ENCODE measurements at regions not wholly inside any gene's neighbourhood (a gene's known extent, or its start where the extent isn't known, plus 50 kb on each side); places are given as distances from the start of the nearest gene placed in this dataset.
"Not testable (repeated sequence)": the region's sequence is repeated elsewhere in the genome, so short reads cannot be mapped to it uniquely, and the experiment has no call there.

- no peaks in the 10 kb centered on the region for H3K36me3 ChIP-seq
- no peaks in the 10 kb centered on the region for H3K4me1 ChIP-seq (ENCODE audit: insufficient read depth)
- H3K27me3 ChIP-seq = no peaks in the 10 kb centered on the region
- TF ChIP-seq CTCF (IDR thresholded peaks at IDR 0.05) = no peak
- TF ChIP-seq POLR2A (IDR thresholded peaks at IDR 0.05) = no peak
- no peak for TF ChIP-seq EP300 (IDR thresholded peaks at IDR 0.05)
- no peak overlapping the region for H3K27ac ChIP-seq
- WGBS, 3 donors = 73 to 85% (median 76%) methylated on average over 2 of the region's 2 CpGs
- H3K4me3 ChIP-seq = no peak overlapping the region
- DNase-seq = no peak
- intact Hi-C loops (cut with DNase I) = no loop called here
- H3K9me3 ChIP-seq = no peaks in the 10 kb centered on the region
Observed at GRCh38 chr6:14388371-14388770, 270.8 kb downstream of the CD83 start.

- WGBS, 3 donors = 86 to 100% (median 91%) methylated on average over 2 of the region's 2 CpGs
- H3K4me1 ChIP-seq (ENCODE audit: insufficient read depth); intact Hi-C loops (cut with DNase I); H3K27ac ChIP-seq; H3K9me3 ChIP-seq; H3K36me3 ChIP-seq; H3K27me3 ChIP-seq; DNase-seq; H3K4me3 ChIP-seq: not testable (repeated sequence)
Observed at GRCh38 chr6:14389776-14390175, 272.2 kb downstream of the CD83 start.

- DNase-seq = no peak
- no peak overlapping the region for H3K27ac ChIP-seq
- 20 to 35% (median 33%) methylated on average over 2 of the region's 2 CpGs for WGBS, 3 donors
- no peaks in the 10 kb centered on the region for H3K9me3 ChIP-seq
- H3K27me3 ChIP-seq = no peaks in the 10 kb centered on the region
- H3K36me3 ChIP-seq = no peaks in the 10 kb centered on the region
- no peaks in the 10 kb centered on the region for H3K4me1 ChIP-seq (ENCODE audit: insufficient read depth)
- intact Hi-C loops (cut with DNase I) = no loop called here
- no peak overlapping the region for H3K4me3 ChIP-seq
- TF ChIP-seq POLR2A (IDR thresholded peaks at IDR 0.05) (no peak), CTCF (IDR thresholded peaks at IDR 0.05) (no peak), EP300 (IDR thresholded peaks at IDR 0.05) (no peak)
Observed at GRCh38 chr6:14390805-14391204, 273.2 kb downstream of the CD83 start.

- H3K36me3 ChIP-seq = no peaks in the 10 kb centered on the region
- intact Hi-C loops (cut with DNase I) = no loop called here
- no peak for TF ChIP-seq EP300 (IDR thresholded peaks at IDR 0.05)
- TF ChIP-seq POLR2A (IDR thresholded peaks at IDR 0.05) = no peak
- no peak for TF ChIP-seq CTCF (IDR thresholded peaks at IDR 0.05)
- WGBS, 3 donors = 64 to 88% (median 80%) methylated on average over 4 of the region's 4 CpGs
- no peak overlapping the region for H3K27ac ChIP-seq
- DNase-seq = no peak
- no peaks in the 10 kb centered on the region for H3K4me1 ChIP-seq (ENCODE audit: insufficient read depth)
- H3K9me3 ChIP-seq = no peaks in the 10 kb centered on the region
- no peak overlapping the region for H3K4me3 ChIP-seq
- H3K27me3 ChIP-seq = no peaks in the 10 kb centered on the region
Observed at GRCh38 chr6:14393910-14394309, 276.3 kb downstream of the CD83 start.

GRCh38 chr6:14396392-14396791 is 278.8 kb downstream of the CD83 start:
- Histone ChIP-seq H3K4me3 (no peak overlapping the region), H3K36me3 (no peaks in the 10 kb centered on the region), H3K4me1 (ENCODE audit: insufficient read depth) (no peaks in the 10 kb centered on the region), H3K27me3 (no peaks in the 10 kb centered on the region), H3K9me3 (no peaks in the 10 kb centered on the region), H3K27ac (no peak overlapping the region)
- DNase-seq = no peak
- WGBS, 3 donors = 92 to 95% (median 92%) methylated on average over 4 of the region's 4 CpGs
- TF ChIP-seq EP300 (IDR thresholded peaks at IDR 0.05) (no peak), POLR2A (IDR thresholded peaks at IDR 0.05) (no peak), CTCF (IDR thresholded peaks at IDR 0.05) (no peak)
- intact Hi-C loops (cut with DNase I) = no loop called here
